ENCODE measurements at regions not wholly inside any gene's neighbourhood (a gene's known extent, or its start where the extent isn't known, plus 50 kb on each side); places are given as distances from the start of the nearest gene placed in this dataset.

- TF ChIP-seq CTCF (tag by site-specific recombination; IDR thresholded peaks at IDR 0.05) (no peak), ZNF510 (tag by site-specific recombination; IDR thresholded peaks at IDR 0.05; ENCODE audit: insufficient replicate concordance) (no peak), ZNF274 (IDR thresholded peaks at IDR 0.05; ENCODE audit: low read length) (no peak), ZNF274 (tag by site-specific recombination; IDR thresholded peaks at IDR 0.05; ENCODE audit: borderline replicate concordance) (no peak), ZNF121 (tag by site-specific recombination; IDR thresholded peaks at IDR 0.05) (no peak), ZBTB20 (tag by site-specific recombination; IDR thresholded peaks at IDR 0.05) (no peak), WT1 (tag by site-specific recombination; IDR thresholded peaks at IDR 0.05) (no peak), ZNF175 (tag by site-specific recombination; IDR thresholded peaks at IDR 0.05) (no peak)
Measured at GRCh38 chr16:13839577-13839976, 80.4 kb upstream of the ERCC4 start.
